HG03469 (cell line): ENCODE measurements at regions not wholly inside any gene's neighbourhood (a gene's known extent, or its start where the extent isn't known, plus 50 kb on each side); places are given as distances from the start of the nearest gene placed in this dataset.

Source experiments
- ATAC-seq: cut with Tn5 transposase; IDR thresholded peaks from one replicate; pipeline ENCODE4 v1.9.1; 2021; ENCODE audit warnings: mild to moderate bottlenecking, moderate library complexity, moderate number of reproducible peaks; ENCODE audit not compliant: unreplicated experiment

- ATAC-seq: no peak
Measured at GRCh38 chr18:31213641-31214040, 51.0 kb upstream of the DSC1 start.

- no peak for ATAC-seq
Measured at GRCh38 chr18:31217038-31217849, 54.6 kb upstream of the DSC1 start.

- ATAC-seq: no peak
Measured at GRCh38 chr18:31218671-31219383, 56.2 kb upstream of the DSC1 start.

- no peak for ATAC-seq
Measured at GRCh38 chr18:31219395-31219794, 56.7 kb upstream of the DSC1 start.

- ATAC-seq: no peak
Measured at GRCh38 chr18:31223371-31223770, 60.7 kb upstream of the DSC1 start.

GRCh38 chr18:31225668-31226067, 63.0 kb upstream of the DSC1 start:
- no peak for ATAC-seq

- ATAC-seq: no peak
Measured at GRCh38 chr18:31227497-31228229, 65.0 kb upstream of the DSC1 start.

- no peak for ATAC-seq
Measured at GRCh38 chr18:31229829-31230228, 67.2 kb upstream of the DSC1 start.

- ATAC-seq: peak; percentile 72
Measured at GRCh38 chr18:31230495-31230894, 67.8 kb upstream of the DSC1 start.

- no peak for ATAC-seq
Measured at GRCh38 chr18:31232013-31232412, 69.4 kb upstream of the DSC1 start.

GRCh38 chr18:31232775-31233424, 70.2 kb upstream of the DSC1 start:
- ATAC-seq: no peak

- no peak for ATAC-seq
Measured at GRCh38 chr18:31233621-31234275, 71.1 kb upstream of the DSC1 start.

GRCh38 chr18:31235856-31236255, 73.2 kb upstream of the DSC1 start:
- no peak for ATAC-seq

GRCh38 chr18:31237142-31237541, 74.5 kb upstream of the DSC1 start:
- no peak for ATAC-seq

GRCh38 chr18:31241425-31241824, 76.5 kb upstream of the DSG1 start:
- no peak for ATAC-seq

- no peak for ATAC-seq
Measured at GRCh38 chr18:31241900-31242409, 76.0 kb upstream of the DSG1 start.

- ATAC-seq: no peak
Measured at GRCh38 chr18:31243740-31244512, 74.0 kb upstream of the DSG1 start.

GRCh38 chr18:31244771-31245394, 73.1 kb upstream of the DSG1 start:
- no peak for ATAC-seq

- ATAC-seq: no peak
Measured at GRCh38 chr18:31245820-31246219, 72.1 kb upstream of the DSG1 start.
